ENCODE measurements at regions not wholly inside any gene's neighbourhood (a gene's known extent, or its start where the extent isn't known, plus 50 kb on each side); places are given as distances from the start of the nearest gene placed in this dataset.

DNA sequence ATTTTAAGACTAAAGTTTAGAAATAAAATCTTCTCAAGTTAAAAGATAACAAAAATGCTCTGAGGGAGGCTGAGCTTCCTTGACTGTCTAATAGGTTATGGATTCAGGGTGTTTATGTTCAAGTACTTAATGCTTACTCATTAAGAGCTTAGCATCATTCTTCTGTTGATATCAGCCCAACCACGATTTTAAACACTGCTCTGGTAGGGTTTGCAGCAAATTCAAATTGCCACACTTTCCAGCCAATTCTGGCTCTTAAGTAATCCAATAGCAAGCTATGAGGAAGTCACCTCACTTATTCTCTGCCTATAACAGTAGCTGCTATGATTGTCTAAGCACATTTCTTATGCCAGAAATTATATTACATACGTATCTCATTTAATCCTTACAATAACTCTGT, 191.0 kb upstream of the KIF2A start:
- Histone ChIP-seq H3K56ac (replicated peaks; ENCODE audit: insufficient read length, low read depth, low read length) (no peak overlapping the region), H3K27ac (ENCODE audit: low read depth, low read length) (no peak overlapping the region), H3K23ac (ENCODE audit: insufficient read length) (no peak overlapping the region), H2BK12ac (ENCODE audit: low read depth, low read length) (no peak overlapping the region), H3K79me2 (ENCODE audit: control insufficient read depth in 1 of 2, insufficient read depth in 2 of 2, low read length in 2 of 2) (no peaks in the 10 kb centered on the region), H4K20me1 (replicated peaks in 1 of 2; ENCODE audit: control insufficient read depth in 1 of 2, insufficient read depth in 2 of 2, low read length in 2 of 2) (no peaks in the 10 kb centered on the region), H2BK120ac (replicated peaks; ENCODE audit: low read depth, low read length) (no peak overlapping the region), H3K4me2 (ENCODE audit: insufficient read depth in 1 of 2, low read depth in 2 of 2, low read length in 2 of 2) (no peak overlapping the region), H3K23me2 (ENCODE audit: low read depth, low read length) (no peaks in the 10 kb centered on the region), H3K18ac (ENCODE audit: extremely low read depth, low read length) (no peak overlapping the region), H3K14ac (ENCODE audit: insufficient read length) (no peak overlapping the region), H3K4ac (replicated peaks; ENCODE audit: insufficient read length, low read depth, low read length) (no peak overlapping the region), H3K27me3 (replicated peaks in 1 of 4; ENCODE audit: control insufficient read depth in 3 of 4, extremely low read depth in 1 of 4, insufficient read depth in 3 of 4, low read length in 3 of 4) (no peaks in the 10 kb centered on the region), H4K8ac (ENCODE audit: extremely low read depth, insufficient read depth, low read length) (no peak overlapping the region), H4K5ac (ENCODE audit: insufficient read length, low read depth, low read length) (no peak overlapping the region), H2AK5ac (ENCODE audit: low read depth, low read length) (no peak overlapping the region), H2BK5ac (ENCODE audit: low read depth, low read length) (no peak overlapping the region), H3K79me1 (ENCODE audit: low read depth, low read length) (no peaks in the 10 kb centered on the region), H3K9ac (replicated peaks in 1 of 4; ENCODE audit: extremely low read depth in 1 of 4, low read depth in 3 of 4, low read length in 3 of 4) (no peak overlapping the region), H2AFZ (ENCODE audit: low read length) (no peak overlapping the region), H3K4me3 (ENCODE audit: extremely low read depth in 1 of 4, insufficient read depth in 2 of 4, low read depth in 3 of 4, low read length in 4 of 4) (no peak overlapping the region), H3K36me3 (ENCODE audit: control insufficient read depth in 2 of 4, insufficient read depth in 4 of 4, low read length in 3 of 4) (no peaks in the 10 kb centered on the region), H3K4me1 (replicated peaks in 1 of 4; ENCODE audit: control insufficient read depth in 3 of 4, insufficient read depth in 4 of 4, low read length in 3 of 4) (no peaks in the 10 kb centered on the region), H2BK20ac (ENCODE audit: low read length) (no peak overlapping the region), H2BK15ac (ENCODE audit: low read length) (no peak overlapping the region), H4K91ac (replicated peaks; ENCODE audit: insufficient read length, low read length) (no peak overlapping the region), H3K9me3 (ENCODE audit: insufficient read depth in 2 of 2, low read depth in 1 of 2, low read length in 1 of 2) (no peaks in the 10 kb centered on the region; a peak in 1 of 4 replicates)
- DNase-seq (ENCODE audit: low read depth in 1 of 2, low spot score in 2 of 2) (no peak), FAIRE-seq (no peak)
- whole genome bisulfite sequencing, 2 experiments (ENCODE audit: extremely low coverage in 1 of 2, insufficient coverage in 1 of 2, insufficient read length in 1 of 2, insufficient replicate concordance in 2 of 2, low coverage in 1 of 2, low lambda C conversion rate in 2 of 2, missing lambda C conversion rate in 1 of 2), result 86% methylated on average over 2 of the region's 2 CpGs; no CpG with 5 or more reads in 1 of the 2 experiments
- ChIA-PET POLR2A (ENCODE audit: partially characterized antibody) (no interaction called here), CTCF (ENCODE audit: partially characterized antibody) (interaction anchor here (1.2 to 1.3 kb wide), 2 partner anchors 12 to 28 kb away, joined by 3 to 4 read pairs; no protein-coding TSS in a partner anchor)
- TF ChIP-seq SUZ12 (IDR thresholded peaks at IDR 0.05; ENCODE audit: low read length), result no peak
- TF ChIP-seq SRF (IDR thresholded peaks at IDR 0.05; ENCODE audit: low read depth, low read length), result no peak
- TF ChIP-seq, protein P1, sequence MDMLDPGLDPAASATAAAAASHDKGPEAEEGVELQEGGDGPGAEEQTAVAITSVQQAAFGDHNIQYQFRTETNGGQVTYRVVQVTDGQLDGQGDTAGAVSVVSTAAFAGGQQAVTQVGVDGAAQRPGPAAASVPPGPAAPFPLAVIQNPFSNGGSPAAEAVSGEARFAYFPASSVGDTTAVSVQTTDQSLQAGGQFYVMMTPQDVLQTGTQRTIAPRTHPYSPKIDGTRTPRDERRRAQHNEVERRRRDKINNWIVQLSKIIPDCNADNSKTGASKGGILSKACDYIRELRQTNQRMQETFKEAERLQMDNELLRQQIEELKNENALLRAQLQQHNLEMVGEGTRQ (IDR thresholded peaks at IDR 0.05; ENCODE audit: low read length), result no peak
- TF ChIP-seq CTBP2 (IDR thresholded peaks at IDR 0.05; ENCODE audit: borderline replicate concordance, insufficient read depth, insufficient read length, low read length), result no peak
- TF ChIP-seq POLR2A (IDR thresholded peaks at IDR 0.05; ENCODE audit: control extremely low read depth in 1 of 2, low read depth in 2 of 2, low read length in 2 of 2), result no peak
